ENCODE measurements at regions not wholly inside any gene's neighbourhood (a gene's known extent, or its start where the extent isn't known, plus 50 kb on each side); places are given as distances from the start of the nearest gene placed in this dataset.

GRCh38 chr11:37411289-37411688, 813.3 kb upstream of the RAG2 start:
- TF ChIP-seq CTCF (IDR thresholded peaks at IDR 0.05; ENCODE audit: insufficient read depth, low read length) (no peak), GABPA (IDR thresholded peaks at IDR 0.05; ENCODE audit: low read depth) (no peak), REST (IDR thresholded peaks at IDR 0.05; ENCODE audit: insufficient replicate concordance, low read depth) (no peak), POLR2AphosphoS5 (IDR thresholded peaks at IDR 0.05; ENCODE audit: low read depth) (no peak), SPI1 (IDR thresholded peaks at IDR 0.05; ENCODE audit: borderline replicate concordance, low read depth) (no peak)

Data from HL-60 (cell line).